GM21447 (cell line): ENCODE measurements at regions not wholly inside any gene's neighbourhood (a gene's known extent, or its start where the extent isn't known, plus 50 kb on each side); places are given as distances from the start of the nearest gene placed in this dataset.

Source experiments
- ATAC-seq: cut with Tn5 transposase; IDR thresholded peaks from one replicate; pipeline ENCODE4 v1.9.1; 2021; ENCODE audit not compliant: unreplicated experiment

- ATAC-seq = no peak
These were observed 256.7 kb upstream of the GNAI1 start for GRCh38 chr7:79877874-79878465.

GRCh38 chr7:79876848-79877252, 257.8 kb upstream of the GNAI1 start:
- no peak for ATAC-seq

- ATAC-seq = no peak
These were observed 259.8 kb upstream of the GNAI1 start for GRCh38 chr7:79874797-79875196.

- ATAC-seq = no peak
These were observed 262.5 kb upstream of the GNAI1 start for GRCh38 chr7:79872176-79872575.

GRCh38 chr7:79868010-79868409, 266.6 kb upstream of the GNAI1 start:
- ATAC-seq = no peak

GRCh38 chr7:79862447-79863210, 272.0 kb upstream of the GNAI1 start:
- ATAC-seq = no peak

GRCh38 chr7:79855172-79855571, 279.5 kb upstream of the GNAI1 start:
- no peak for ATAC-seq

GRCh38 chr7:79854621-79855020, 280.0 kb upstream of the GNAI1 start:
- ATAC-seq = no peak

GRCh38 chr7:79837915-79838314, 296.7 kb upstream of the GNAI1 start:
- no peak for ATAC-seq

GRCh38 chr7:79833616-79834015, 301.0 kb upstream of the GNAI1 start:
- ATAC-seq = no peak

- no peak for ATAC-seq
These were observed 305.8 kb upstream of the GNAI1 start for GRCh38 chr7:79828866-79829265.

- no peak for ATAC-seq
These were observed 311.2 kb upstream of the GNAI1 start for GRCh38 chr7:79823246-79823951.

GRCh38 chr7:79822620-79823240, 311.9 kb upstream of the GNAI1 start:
- ATAC-seq = no peak

GRCh38 chr7:79820387-79820786, 314.2 kb upstream of the GNAI1 start:
- no peak for ATAC-seq

GRCh38 chr7:79810916-79811315, 323.7 kb upstream of the GNAI1 start:
- no peak for ATAC-seq

GRCh38 chr7:79806161-79806734, 328.4 kb upstream of the GNAI1 start:
- no peak for ATAC-seq

GRCh38 chr7:79790656-79791262, 337.3 kb upstream of the MAGI2 start:
- ATAC-seq = no peak

- ATAC-seq = no peak
These were observed 336.3 kb upstream of the MAGI2 start for GRCh38 chr7:79789584-79790345.

GRCh38 chr7:79787623-79788022, 334.2 kb upstream of the MAGI2 start:
- ATAC-seq = no peak

- no peak for ATAC-seq
These were observed 333.6 kb upstream of the MAGI2 start for GRCh38 chr7:79787096-79787495.
